MM.1S (cell line): ENCODE measurements at regions not wholly inside any gene's neighbourhood (a gene's known extent, or its start where the extent isn't known, plus 50 kb on each side); places are given as distances from the start of the nearest gene placed in this dataset.

Source experiments
- DNase-seq: peaks from one replicate; pipeline ENCODE4 v3.0.0-alpha.2; 2015
- H2AFZ ChIP-seq: fragments of 300-600 bp; sonication (generic); 2 replicates; pipeline ENCODE4 v1.6.0; 2016; ENCODE audit warnings: antibody characterized with exemption, low read length
- H3F3A ChIP-seq: fragments of 300-600 bp; sonication (generic); 2 replicates; pipeline ENCODE4 v1.6.1; 2016; ENCODE audit warnings: mild to moderate bottlenecking, antibody characterized with exemption, low read length, moderate library complexity, mixed read lengths; ENCODE audit not compliant: insufficient read depth
- H3K27ac ChIP-seq: fragments of 300-600 bp; sonication (generic); 2 replicates; pipeline ENCODE4 v1.5.1; 2016; ENCODE audit warnings: mild to moderate bottlenecking, low read length
- H3K27me3 ChIP-seq: fragments of 300-600 bp; sonication (generic); replicated peaks from 2 replicates; pipeline ENCODE4 v1.6.0; 2016; ENCODE audit warnings: low read length; ENCODE audit not compliant: insufficient read depth
- H3K36me3 ChIP-seq: fragments of 300-600 bp; sonication (generic); replicated peaks from 2 replicates; pipeline ENCODE4 v1.6.1; 2016; ENCODE audit warnings: mild to moderate bottlenecking, low read length, mixed read lengths; ENCODE audit not compliant: insufficient read depth
- H3K4me1 ChIP-seq: fragments of 300-600 bp; sonication (generic); 2 replicates; pipeline ENCODE4 v1.6.1; 2016; ENCODE audit warnings: low read length, mixed read lengths
- H3K4me2 ChIP-seq: fragments of 300-600 bp; sonication (generic); 2 replicates; pipeline ENCODE4 v1.6.0; 2016; ENCODE audit warnings: low read depth, low read length
- H3K4me3 ChIP-seq: fragments of 300-600 bp; sonication (generic); 2 replicates; pipeline ENCODE4 v1.5.1; 2016; ENCODE audit warnings: low read length, mixed read lengths
- H3K79me2 ChIP-seq: fragments of 300-600 bp; sonication (generic); 2 replicates; pipeline ENCODE4 v1.6.1; 2016; ENCODE audit warnings: mixed run types, low read length, mixed read lengths
- H3K9ac ChIP-seq: fragments of 300-600 bp; sonication (generic); 2 replicates; pipeline ENCODE4 v1.6.1; 2016; ENCODE audit warnings: low read length, mixed read lengths
- H3K9me2 ChIP-seq: fragments of 300-600 bp; sonication (generic); replicated peaks from 2 replicates; pipeline ENCODE4 v1.6.1; 2016; ENCODE audit warnings: mild to moderate bottlenecking, low read length, mixed read lengths; ENCODE audit not compliant: insufficient read depth
- H3K9me3 ChIP-seq: fragments of 300-600 bp; sonication (generic); replicated peaks from 2 replicates; pipeline ENCODE4 v1.6.1; 2016; ENCODE audit warnings: mild to moderate bottlenecking, low read length, mixed read lengths; ENCODE audit not compliant: insufficient read depth
- H4K20me1 ChIP-seq: fragments of 300-600 bp; sonication (generic); 2 replicates; pipeline ENCODE4 v1.6.1; 2016; ENCODE audit warnings: mild to moderate bottlenecking, low read length, moderate library complexity, mixed read lengths; ENCODE audit not compliant: insufficient read depth
- CTCF ChIP-seq: fragments of 300-600 bp; sonication (generic); IDR thresholded peaks from 2 replicates; pipeline ENCODE4 v1.5.1; 2016; ENCODE audit warnings: antibody characterized with exemption, low read length, mixed read lengths
- EZH2 ChIP-seq: fragments of 300-600 bp; sonication (generic); optimal IDR thresholded peaks from 2 replicates; pipeline ENCODE3; 2017; ENCODE audit warnings: low read depth, mild to moderate bottlenecking, antibody characterized with exemption, low read length, mixed read lengths
- EZH2phosphoT487 ChIP-seq: fragments of 300-600 bp; sonication (generic); IDR thresholded peaks from 2 replicates; pipeline ENCODE4 v1.6.1; 2018; ENCODE audit warnings: antibody characterized with exemption, low read length

- Histone ChIP-seq H3K9me2 (no peaks in the 10 kb centered on the region), H3K4me3 (no peak overlapping the region), H3K4me1 (no peaks in the 10 kb centered on the region), H3F3A (no peaks in the 10 kb centered on the region), H3K79me2 (no peaks in the 10 kb centered on the region), H3K27ac (no peak overlapping the region), H3K4me2 (no peak overlapping the region), H3K9ac (no peak overlapping the region), H3K36me3 (no peaks in the 10 kb centered on the region), H2AFZ (no peak overlapping the region), H3K27me3 (no peaks in the 10 kb centered on the region), H3K9me3 (no peaks in the 10 kb centered on the region), H4K20me1 (no peaks in the 10 kb centered on the region)
- DNase-seq = no peak
- no peak for TF ChIP-seq CTCF
- TF ChIP-seq EZH2phosphoT487 = no peak
- no peak for TF ChIP-seq EZH2
Measured at GRCh38 chr5:174796711-174797192, 72.4 kb downstream of the MSX2 start.

DNA sequence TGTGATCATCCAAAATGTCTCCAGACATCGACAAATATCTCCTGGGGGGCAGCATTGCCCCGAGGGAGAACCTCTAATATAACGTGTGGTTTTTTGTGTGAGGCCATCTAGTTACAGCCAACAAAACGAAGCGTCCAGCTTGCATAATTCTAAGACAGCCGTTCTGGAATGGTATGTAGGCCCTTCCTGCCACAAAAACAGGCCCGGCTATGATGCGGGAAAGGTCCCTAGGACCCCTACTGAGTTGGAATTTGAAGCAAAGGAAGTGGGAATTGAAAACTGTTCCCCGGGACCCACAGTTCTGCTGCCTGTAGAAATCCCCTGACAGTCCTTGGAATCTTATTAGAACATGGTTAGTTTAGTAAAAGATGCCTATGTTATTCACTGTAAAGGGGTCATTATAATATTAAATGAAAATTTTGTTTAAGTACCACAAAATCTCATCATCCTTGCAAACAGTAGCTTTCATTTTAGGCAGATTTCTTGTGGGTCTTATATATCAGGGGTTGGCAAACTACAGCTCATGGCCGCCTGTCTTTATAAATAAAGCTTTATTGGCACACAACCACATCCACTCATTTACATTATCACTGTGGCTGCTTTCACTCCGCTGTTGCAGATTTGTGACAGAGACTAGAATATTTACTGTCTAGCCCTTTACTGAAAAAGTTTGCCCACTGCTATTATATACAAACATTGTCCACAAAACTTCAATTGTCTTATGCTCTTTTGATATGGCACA lies 70.7 kb downstream of the MSX2 start:
- Histone ChIP-seq H2AFZ (no peak overlapping the region), H3K9ac (no peak overlapping the region), H3K27me3 (no peaks in the 10 kb centered on the region), H3K79me2 (no peaks in the 10 kb centered on the region), H3F3A (no peaks in the 10 kb centered on the region), H3K36me3 (no peaks in the 10 kb centered on the region), H3K4me3 (no peak overlapping the region), H4K20me1 (no peaks in the 10 kb centered on the region), H3K4me1 (no peaks in the 10 kb centered on the region), H3K9me3 (no peaks in the 10 kb centered on the region), H3K4me2 (no peak overlapping the region), H3K27ac (no peak overlapping the region), H3K9me2 (no peaks in the 10 kb centered on the region)
- DNase-seq = no peak
- TF ChIP-seq CTCF (no peak), EZH2phosphoT487 (no peak), EZH2 (no peak)

DNA sequence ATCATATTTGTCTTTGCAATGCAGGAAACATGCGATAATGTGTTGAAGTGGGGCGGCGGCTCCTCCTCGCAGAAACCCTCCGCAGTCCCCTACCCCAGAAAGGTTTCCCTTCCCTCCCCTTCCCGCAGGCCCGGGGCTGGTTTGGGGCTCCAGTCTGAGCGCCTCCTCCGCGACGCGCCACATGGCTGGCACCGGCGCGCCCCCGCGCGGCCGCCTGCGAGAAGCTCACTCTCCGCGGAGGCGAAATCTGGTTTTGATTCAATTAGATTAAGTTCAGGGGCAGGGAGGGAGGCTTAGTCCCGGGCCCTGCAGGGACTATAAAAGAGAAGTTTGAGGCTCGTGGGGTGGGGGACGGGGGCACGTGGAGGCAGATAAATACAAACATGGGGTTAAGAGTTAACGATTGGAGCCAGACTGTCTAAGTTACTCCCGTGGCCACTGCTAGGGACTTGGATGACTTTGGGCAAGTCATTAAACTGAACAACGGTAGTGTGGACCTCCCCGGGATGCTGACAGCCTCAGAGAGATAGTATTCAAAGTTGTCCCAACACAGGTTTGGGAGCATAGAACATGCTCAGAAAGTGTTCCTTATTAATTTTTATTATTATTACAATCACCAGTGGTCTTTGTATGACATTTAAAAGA lies 69.4 kb downstream of the MSX2 start:
- no peak overlapping the region; the same call in 1 of the 2 replicates for H3K9ac ChIP-seq
- H3K36me3 ChIP-seq = no peaks in the 10 kb centered on the region
- TF ChIP-seq EZH2 (no peak), CTCF (peak; percentile 89)
- H3K4me2 ChIP-seq = peak overlapping the region; percentile 46
- peak overlapping the region; percentile 67 for H2AFZ ChIP-seq
- no peaks in the 10 kb centered on the region for H3K9me3 ChIP-seq
- no peaks in the 10 kb centered on the region for H3K4me1 ChIP-seq
- no peaks in the 10 kb centered on the region for H3F3A ChIP-seq
- DNase-seq = peak; percentile 68
- no peak overlapping the region for H3K4me3 ChIP-seq
- H4K20me1 ChIP-seq = no peaks in the 10 kb centered on the region
- no peaks in the 10 kb centered on the region for H3K79me2 ChIP-seq
- no peaks in the 10 kb centered on the region for H3K27me3 ChIP-seq
- H3K9me2 ChIP-seq = no peaks in the 10 kb centered on the region
- no peak overlapping the region for H3K27ac ChIP-seq
